MCF 10A (cell line): ENCODE measurements at regions not wholly inside any gene's neighbourhood (a gene's known extent, or its start where the extent isn't known, plus 50 kb on each side); places are given as distances from the start of the nearest gene placed in this dataset.

Source experiments
- BruUV-seq: library from RNA; stranded (reverse); fragments of 400-500 nt; replicated peaks from 2 replicates; lab custom pipeline; 2021; lab: Mats Ljungman, UMichigan
- CTCF ChIA-PET: fragments of 300-600 bp; sonication (Branson Sonifier 250); formaldehyde crosslinking; extraction: SDS; loops from one replicate; lab custom pipeline; 2021; ENCODE audit warnings: antibody characterized with exemption, inconsistent platforms; lab: Yijun Ruan, JAX
- POLR2A ChIA-PET: fragments of 300-600, 350-650 bp; sonication (Branson Sonifier 250); formaldehyde crosslinking; extraction: SDS; loops from one replicate; lab custom pipeline; 2020; ENCODE audit warnings: antibody characterized with exemption, inconsistent platforms; lab: Yijun Ruan, JAX
- DNase-seq: peaks from one replicate; pipeline ENCODE4 v3.0.0-alpha.2; 2018; ENCODE audit not compliant: unreplicated experiment
- H3K27ac Mint-ChIP-seq: one replicate; pipeline ENCODE4 v1.8.0; 2022; ENCODE audit warnings: mild to moderate bottlenecking, low read depth, mixed read lengths; ENCODE audit not compliant: unreplicated experiment
- H3K27me3 Mint-ChIP-seq: one replicate; pipeline ENCODE4 v1.8.0; 2022; ENCODE audit warnings: mixed read lengths; ENCODE audit not compliant: insufficient read depth, unreplicated experiment
- H3K36me3 Mint-ChIP-seq: one replicate; pipeline ENCODE4 v1.8.0; 2022; ENCODE audit warnings: mild to moderate bottlenecking, moderate library complexity, mixed read lengths; ENCODE audit not compliant: insufficient read depth, unreplicated experiment
- H3K4me1 Mint-ChIP-seq: one replicate; pipeline ENCODE4 v1.8.0; 2022; ENCODE audit warnings: mixed read lengths; ENCODE audit not compliant: insufficient read depth, unreplicated experiment
- H3K4me3 Mint-ChIP-seq: one replicate; pipeline ENCODE4 v1.8.0; 2022; ENCODE audit warnings: mild to moderate bottlenecking, moderate library complexity, mixed read lengths; ENCODE audit not compliant: unreplicated experiment
- H3K9me3 Mint-ChIP-seq: one replicate; pipeline ENCODE4 v1.8.0; 2022; ENCODE audit warnings: mixed read lengths; ENCODE audit not compliant: unreplicated experiment
- intact Hi-C: fragments of 100-400 bp; cut with micrococcal nuclease; formaldehyde crosslinking; loops from 2 replicates; pipeline ENCODE4 v1.14.1; 2022
- TF ChIP-seq, protein P1 (sequence below): fragments of 200-600 bp; IDR thresholded peaks from one replicate; pipeline ENCODE4 v1.8.0; 2022; ENCODE audit warnings: antibody characterized with exemption, mild to moderate bottlenecking; ENCODE audit not compliant: unreplicated experiment

DNA sequence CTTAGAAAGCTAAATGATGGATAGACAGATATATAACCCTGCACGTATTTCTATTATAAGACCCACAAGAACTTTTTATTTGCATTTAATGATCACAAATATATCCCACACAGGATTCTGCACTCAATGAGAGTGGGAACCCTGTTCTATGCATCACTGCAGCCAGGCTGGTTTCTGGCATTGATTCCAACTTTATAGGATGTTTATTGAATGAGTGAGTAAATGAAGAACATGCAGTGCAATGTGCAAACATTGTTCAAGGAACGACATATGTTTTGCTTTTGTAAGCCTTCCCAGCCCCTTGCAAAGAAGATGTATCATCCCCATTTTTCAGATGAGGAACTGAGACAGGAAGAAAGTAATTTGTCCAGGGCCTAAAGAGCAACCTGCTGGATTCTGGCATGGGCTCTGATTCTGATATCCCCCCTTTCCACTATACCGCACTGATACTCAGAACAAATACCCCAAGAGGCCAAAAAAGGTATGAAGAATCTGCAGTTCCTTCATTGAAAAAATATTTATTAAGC lies 246.3 kb downstream of the LACC1 start:
- Mint-ChIP-seq H3K9me3 (peaks cover 11% of the 10 kb centered on the region), H3K27me3 (no peaks in the 10 kb centered on the region), H3K4me1 (no peaks in the 10 kb centered on the region), H3K36me3 (no peaks in the 10 kb centered on the region), H3K27ac (no peak overlapping the region), H3K4me3 (no peak overlapping the region)
- POLR2A ChIA-PET = no interaction called here
- CTCF ChIA-PET = no interaction called here
- no TSS peak for BruUV-seq
- TF ChIP-seq, protein P1, sequence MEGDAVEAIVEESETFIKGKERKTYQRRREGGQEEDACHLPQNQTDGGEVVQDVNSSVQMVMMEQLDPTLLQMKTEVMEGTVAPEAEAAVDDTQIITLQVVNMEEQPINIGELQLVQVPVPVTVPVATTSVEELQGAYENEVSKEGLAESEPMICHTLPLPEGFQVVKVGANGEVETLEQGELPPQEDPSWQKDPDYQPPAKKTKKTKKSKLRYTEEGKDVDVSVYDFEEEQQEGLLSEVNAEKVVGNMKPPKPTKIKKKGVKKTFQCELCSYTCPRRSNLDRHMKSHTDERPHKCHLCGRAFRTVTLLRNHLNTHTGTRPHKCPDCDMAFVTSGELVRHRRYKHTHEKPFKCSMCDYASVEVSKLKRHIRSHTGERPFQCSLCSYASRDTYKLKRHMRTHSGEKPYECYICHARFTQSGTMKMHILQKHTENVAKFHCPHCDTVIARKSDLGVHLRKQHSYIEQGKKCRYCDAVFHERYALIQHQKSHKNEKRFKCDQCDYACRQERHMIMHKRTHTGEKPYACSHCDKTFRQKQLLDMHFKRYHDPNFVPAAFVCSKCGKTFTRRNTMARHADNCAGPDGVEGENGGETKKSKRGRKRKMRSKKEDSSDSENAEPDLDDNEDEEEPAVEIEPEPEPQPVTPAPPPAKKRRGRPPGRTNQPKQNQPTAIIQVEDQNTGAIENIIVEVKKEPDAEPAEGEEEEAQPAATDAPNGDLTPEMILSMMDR = no peak
- intact Hi-C loops = no loop called here
- DNase-seq = no peak

DNA sequence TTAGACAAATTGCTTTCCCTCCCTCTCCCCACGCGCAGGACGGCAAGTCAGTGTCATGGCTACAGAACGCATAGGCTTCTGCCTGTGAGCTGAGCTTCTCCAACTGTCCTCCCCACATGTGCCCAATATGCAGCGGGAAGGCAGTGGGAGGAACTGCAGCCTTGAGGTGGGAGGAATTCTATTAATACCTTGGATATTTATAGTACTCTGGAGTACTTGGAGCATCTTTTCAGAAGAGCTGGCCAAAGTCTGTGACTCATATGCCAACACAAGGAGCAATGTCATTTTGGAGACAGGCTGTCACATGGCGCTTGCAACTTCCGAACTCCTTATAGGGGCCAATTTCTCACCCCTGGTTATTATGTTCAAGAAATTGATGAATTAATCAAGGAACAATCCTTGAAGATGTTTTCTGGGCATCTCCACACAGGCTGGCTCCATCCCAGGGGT lies 245.0 kb upstream of the SERP2 start:
- Mint-ChIP-seq H3K27ac (no peak overlapping the region), H3K4me1 (no peaks in the 10 kb centered on the region), H3K27me3 (no peaks in the 10 kb centered on the region), H3K4me3 (no peak overlapping the region), H3K36me3 (no peaks in the 10 kb centered on the region), H3K9me3 (peaks cover 4% of the 10 kb centered on the region)
- POLR2A ChIA-PET = interaction anchor here (1.2 kb wide), 1 partner anchor 12 kb away, joined by 4 read pairs; no protein-coding TSS in a partner anchor
- BruUV-seq = no TSS peak
- TF ChIP-seq, protein P1 = no peak
- intact Hi-C loops = no loop called here
- CTCF ChIA-PET = no interaction called here
- peak; percentile 26 for DNase-seq

DNA sequence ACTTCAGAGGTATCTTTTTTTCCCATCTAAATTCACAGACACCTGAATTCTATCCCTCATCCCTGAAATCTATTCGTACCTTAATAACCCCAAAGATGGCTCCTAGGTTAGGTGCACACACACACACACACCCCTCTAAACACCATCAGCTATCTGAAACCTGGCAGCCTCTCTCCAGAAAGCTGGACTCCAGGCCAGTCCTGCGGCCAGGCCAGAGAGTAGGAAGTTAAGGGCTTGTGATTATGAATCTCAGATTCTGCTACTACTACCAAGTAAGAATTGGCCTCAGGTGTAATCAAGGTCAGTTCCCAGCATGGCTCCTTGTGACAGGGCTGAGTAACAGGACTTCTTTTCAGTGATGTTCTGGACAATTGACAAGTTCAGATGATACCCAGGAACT lies 244.2 kb upstream of the SERP2 start:
- CTCF ChIA-PET = no interaction called here
- H3K4me1 Mint-ChIP-seq = no peaks in the 10 kb centered on the region
- POLR2A ChIA-PET = interaction anchor here (0.9 to 1.2 kb wide), 2 partner anchors 11 to 13 kb away, joined by 3 to 4 read pairs; no protein-coding TSS in a partner anchor
- no peaks in the 10 kb centered on the region for H3K36me3 Mint-ChIP-seq
- no peaks in the 10 kb centered on the region for H3K27me3 Mint-ChIP-seq
- intact Hi-C loops = no loop called here
- no peak for DNase-seq
- H3K4me3 Mint-ChIP-seq = no peak overlapping the region
- BruUV-seq = no TSS peak
- no peak overlapping the region for H3K27ac Mint-ChIP-seq
- TF ChIP-seq, protein P1 = no peak
- no peaks in the 10 kb centered on the region for H3K9me3 Mint-ChIP-seq

DNA sequence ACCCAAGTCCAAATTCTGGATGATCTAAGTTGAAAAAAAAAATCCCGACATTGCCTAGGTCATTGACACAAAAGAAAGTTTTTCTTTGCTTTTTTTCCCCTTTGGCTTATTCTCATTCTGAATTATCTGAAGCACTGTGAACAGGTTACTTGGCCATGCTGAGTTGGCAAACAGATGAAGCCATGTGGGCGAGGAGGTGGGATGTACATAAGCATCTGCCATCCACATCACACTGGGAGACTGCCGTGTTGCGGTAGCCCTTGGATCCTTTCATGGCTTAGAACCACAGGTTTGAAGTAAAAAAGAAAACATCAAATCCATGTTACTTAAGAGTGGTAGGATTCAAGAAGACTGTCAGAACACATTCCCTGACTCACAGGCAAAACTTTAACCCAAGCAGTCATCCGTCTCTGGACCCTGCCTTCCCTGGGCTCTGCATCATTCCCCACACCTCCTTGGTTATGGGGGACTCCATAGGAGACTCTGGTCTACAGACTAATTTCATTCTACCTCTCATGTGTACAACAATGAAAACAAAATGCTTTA lies 242.5 kb upstream of the SERP2 start:
- intact Hi-C loops = loop anchor here (10.0 kb wide), 1 partner anchor 226 kb away; no protein-coding TSS in a partner anchor
- POLR2A ChIA-PET = no interaction called here
- no peak overlapping the region for H3K4me3 Mint-ChIP-seq
- CTCF ChIA-PET = interaction anchor here (0.7 kb wide), 1 partner anchor 21 kb away, joined by 3 read pairs; no protein-coding TSS in a partner anchor
- DNase-seq = no peak
- no peak overlapping the region for H3K27ac Mint-ChIP-seq
- BruUV-seq = no TSS peak
- H3K36me3 Mint-ChIP-seq = no peaks in the 10 kb centered on the region
- H3K4me1 Mint-ChIP-seq = no peaks in the 10 kb centered on the region
- no peaks in the 10 kb centered on the region for H3K9me3 Mint-ChIP-seq
- no peaks in the 10 kb centered on the region for H3K27me3 Mint-ChIP-seq
- TF ChIP-seq, protein P1 = no peak
